ENCODE measurements at regions not wholly inside any gene's neighbourhood (a gene's known extent, or its start where the extent isn't known, plus 50 kb on each side); places are given as distances from the start of the nearest gene placed in this dataset.

- DNase-seq (ENCODE audit: low spot score): no peak
Measured at GRCh38 chr18:78309924-78310323, 669.7 kb upstream of the SALL3 start.

GRCh38 chr18:78319264-78319663 lies 660.4 kb upstream of the SALL3 start:
- DNase-seq (ENCODE audit: low spot score): no peak

GRCh38 chr18:78319961-78320360 lies 659.7 kb upstream of the SALL3 start:
- DNase-seq (ENCODE audit: low spot score): no peak

GRCh38 chr18:78321402-78321801 lies 658.2 kb upstream of the SALL3 start:
- no peak for DNase-seq (ENCODE audit: low spot score)

GRCh38 chr18:78323453-78324197 lies 656.0 kb upstream of the SALL3 start:
- DNase-seq (ENCODE audit: low spot score): no peak

- no peak for DNase-seq (ENCODE audit: low spot score)
Measured at GRCh38 chr18:78327643-78328042, 652.0 kb upstream of the SALL3 start.

- no peak for DNase-seq (ENCODE audit: low spot score)
Measured at GRCh38 chr18:78330766-78331165, 648.9 kb upstream of the SALL3 start.

GRCh38 chr18:78352910-78353309 lies 626.7 kb upstream of the SALL3 start:
- no peak for DNase-seq (ENCODE audit: low spot score)

- no peak for DNase-seq (ENCODE audit: low spot score)
Measured at GRCh38 chr18:78362198-78362597, 617.4 kb upstream of the SALL3 start.

- no peak for DNase-seq (ENCODE audit: low spot score)
Measured at GRCh38 chr18:78363556-78364387, 615.8 kb upstream of the SALL3 start.

GRCh38 chr18:78364388-78364960 lies 615.1 kb upstream of the SALL3 start:
- no peak for DNase-seq (ENCODE audit: low spot score)

- no peak for DNase-seq (ENCODE audit: low spot score)
Measured at GRCh38 chr18:78367996-78368395, 611.6 kb upstream of the SALL3 start.

- no peak for DNase-seq (ENCODE audit: low spot score)
Measured at GRCh38 chr18:78368726-78369125, 610.9 kb upstream of the SALL3 start.

- DNase-seq (ENCODE audit: low spot score): no peak
Measured at GRCh38 chr18:78376046-78376445, 603.6 kb upstream of the SALL3 start.

GRCh38 chr18:78378403-78378802 lies 601.2 kb upstream of the SALL3 start:
- no peak for DNase-seq (ENCODE audit: low spot score)

- DNase-seq (ENCODE audit: low spot score): no peak
Measured at GRCh38 chr18:78378983-78379382, 600.6 kb upstream of the SALL3 start.

GRCh38 chr18:78390348-78390951 lies 589.2 kb upstream of the SALL3 start:
- no peak for DNase-seq (ENCODE audit: low spot score)

- no peak for DNase-seq (ENCODE audit: low spot score)
Measured at GRCh38 chr18:78390952-78391348, 588.7 kb upstream of the SALL3 start.

GRCh38 chr18:78393086-78393862 lies 586.3 kb upstream of the SALL3 start:
- no peak for DNase-seq (ENCODE audit: low spot score)

- no peak for DNase-seq (ENCODE audit: low spot score)
Measured at GRCh38 chr18:78396077-78396476, 583.5 kb upstream of the SALL3 start.

GRCh38 chr18:78396756-78397155 lies 582.9 kb upstream of the SALL3 start:
- no peak for DNase-seq (ENCODE audit: low spot score)
